ENCODE measurements at regions not wholly inside any gene's neighbourhood (a gene's known extent, or its start where the extent isn't known, plus 50 kb on each side); places are given as distances from the start of the nearest gene placed in this dataset.

DNA sequence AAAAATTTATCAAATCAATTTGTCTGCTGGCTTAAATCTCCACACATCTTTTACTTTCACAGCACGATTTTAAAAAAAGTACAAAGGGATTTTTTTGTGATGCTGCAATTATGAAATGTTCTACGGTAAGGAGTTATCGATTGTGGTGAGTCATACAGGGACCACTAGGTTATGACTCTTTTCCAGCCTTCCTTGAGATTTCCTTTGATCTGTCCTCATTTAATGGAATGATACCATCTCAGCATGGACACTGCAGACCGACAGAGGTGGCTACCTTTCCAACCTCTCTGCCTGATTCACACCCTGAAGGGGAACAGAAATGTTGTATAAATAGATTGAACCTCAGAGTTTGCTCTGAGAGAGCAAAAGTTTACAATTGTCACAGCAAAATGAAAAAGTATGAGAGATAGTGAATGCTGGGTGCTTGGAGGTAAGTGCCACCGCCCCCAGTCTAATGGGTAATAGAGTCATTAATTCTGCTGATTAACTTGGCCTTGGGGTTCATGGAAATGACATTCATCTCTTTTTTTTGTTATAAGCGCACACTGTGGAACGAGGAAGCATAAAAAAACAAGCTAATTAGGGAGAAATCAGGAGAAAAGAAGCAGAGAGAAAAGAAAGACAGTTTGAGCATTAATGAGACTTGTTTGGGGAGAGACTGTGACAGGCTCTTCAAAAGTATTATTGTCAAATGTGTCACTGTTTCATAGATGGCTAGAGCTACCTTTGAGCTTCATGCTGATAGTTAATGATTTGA lies 306.0 kb downstream of the RNF144B start:
- no peak for DNase-seq
- Histone ChIP-seq H3K27me3 (no peaks in the 10 kb centered on the region), H3K9me3 (no peaks in the 10 kb centered on the region), H3K4me3 (no peak overlapping the region), H3K27ac (no peak overlapping the region), H3K36me3 (no peaks in the 10 kb centered on the region), H3K4me1 (no peaks in the 10 kb centered on the region)
- intact Hi-C loops (cut with DNase I) = no loop called here
- no peak for ATAC-seq
- TF ChIP-seq, protein P1, sequence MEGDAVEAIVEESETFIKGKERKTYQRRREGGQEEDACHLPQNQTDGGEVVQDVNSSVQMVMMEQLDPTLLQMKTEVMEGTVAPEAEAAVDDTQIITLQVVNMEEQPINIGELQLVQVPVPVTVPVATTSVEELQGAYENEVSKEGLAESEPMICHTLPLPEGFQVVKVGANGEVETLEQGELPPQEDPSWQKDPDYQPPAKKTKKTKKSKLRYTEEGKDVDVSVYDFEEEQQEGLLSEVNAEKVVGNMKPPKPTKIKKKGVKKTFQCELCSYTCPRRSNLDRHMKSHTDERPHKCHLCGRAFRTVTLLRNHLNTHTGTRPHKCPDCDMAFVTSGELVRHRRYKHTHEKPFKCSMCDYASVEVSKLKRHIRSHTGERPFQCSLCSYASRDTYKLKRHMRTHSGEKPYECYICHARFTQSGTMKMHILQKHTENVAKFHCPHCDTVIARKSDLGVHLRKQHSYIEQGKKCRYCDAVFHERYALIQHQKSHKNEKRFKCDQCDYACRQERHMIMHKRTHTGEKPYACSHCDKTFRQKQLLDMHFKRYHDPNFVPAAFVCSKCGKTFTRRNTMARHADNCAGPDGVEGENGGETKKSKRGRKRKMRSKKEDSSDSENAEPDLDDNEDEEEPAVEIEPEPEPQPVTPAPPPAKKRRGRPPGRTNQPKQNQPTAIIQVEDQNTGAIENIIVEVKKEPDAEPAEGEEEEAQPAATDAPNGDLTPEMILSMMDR (IDR thresholded peaks at IDR 0.05) = no peak

DNA sequence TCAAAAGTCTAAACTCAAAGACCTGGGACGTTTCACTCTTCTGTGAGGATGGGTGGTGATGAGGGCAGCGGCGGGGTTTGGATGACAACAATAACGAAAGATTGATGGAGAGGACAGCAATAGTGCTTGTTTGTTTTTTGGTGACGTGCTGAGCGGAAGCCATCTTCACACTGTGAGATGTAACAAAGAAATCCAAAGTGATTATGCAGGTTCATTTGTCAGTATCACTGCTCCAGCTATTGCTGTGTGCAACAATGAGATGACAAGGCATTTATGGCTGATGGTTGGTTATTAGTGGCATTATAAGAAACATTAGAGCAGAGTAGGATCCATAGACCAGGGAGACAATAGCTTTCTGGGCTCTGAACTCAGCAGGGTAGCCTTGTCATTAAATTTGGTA lies 306.7 kb downstream of the RNF144B start:
- H3K27ac ChIP-seq = no peak overlapping the region
- TF ChIP-seq, protein P1 (IDR thresholded peaks at IDR 0.05) = no peak
- intact Hi-C loops (cut with DNase I) = no loop called here
- no peak for ATAC-seq
- DNase-seq = no peak
- no peaks in the 10 kb centered on the region for H3K9me3 ChIP-seq
- H3K4me3 ChIP-seq = no peak overlapping the region
- no peaks in the 10 kb centered on the region for H3K27me3 ChIP-seq
- H3K36me3 ChIP-seq = no peaks in the 10 kb centered on the region
- H3K4me1 ChIP-seq = no peaks in the 10 kb centered on the region

DNA sequence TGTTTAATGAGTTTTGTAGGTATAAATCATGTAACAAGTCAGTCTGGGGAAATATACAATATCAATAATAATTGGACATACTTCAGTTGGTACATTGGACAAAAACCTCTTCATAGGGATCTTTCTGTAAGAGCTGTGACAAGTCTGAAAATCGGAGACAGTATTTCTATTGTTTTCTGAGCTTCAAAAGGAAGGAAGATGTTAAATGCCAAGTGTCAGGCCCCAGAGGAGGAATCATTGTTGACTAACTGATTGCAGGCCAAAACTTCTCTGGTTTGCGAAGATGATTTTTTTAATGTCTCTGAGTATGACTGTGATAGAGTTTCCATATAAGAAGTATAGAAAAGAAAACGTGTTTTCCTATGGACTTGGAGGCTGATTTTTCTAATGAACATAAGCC lies 316.4 kb downstream of the RNF144B start:
- DNase-seq (no peak), ATAC-seq (no peak)
- no peak overlapping the region for H3K27ac ChIP-seq
- H3K27me3 ChIP-seq = no peaks in the 10 kb centered on the region
- no peaks in the 10 kb centered on the region for H3K36me3 ChIP-seq
- no peaks in the 10 kb centered on the region for H3K9me3 ChIP-seq
- intact Hi-C loops (cut with DNase I) = no loop called here
- H3K4me1 ChIP-seq = no peaks in the 10 kb centered on the region
- TF ChIP-seq, protein P1 (IDR thresholded peaks at IDR 0.05) = no peak
- H3K4me3 ChIP-seq = no peak overlapping the region

DNA sequence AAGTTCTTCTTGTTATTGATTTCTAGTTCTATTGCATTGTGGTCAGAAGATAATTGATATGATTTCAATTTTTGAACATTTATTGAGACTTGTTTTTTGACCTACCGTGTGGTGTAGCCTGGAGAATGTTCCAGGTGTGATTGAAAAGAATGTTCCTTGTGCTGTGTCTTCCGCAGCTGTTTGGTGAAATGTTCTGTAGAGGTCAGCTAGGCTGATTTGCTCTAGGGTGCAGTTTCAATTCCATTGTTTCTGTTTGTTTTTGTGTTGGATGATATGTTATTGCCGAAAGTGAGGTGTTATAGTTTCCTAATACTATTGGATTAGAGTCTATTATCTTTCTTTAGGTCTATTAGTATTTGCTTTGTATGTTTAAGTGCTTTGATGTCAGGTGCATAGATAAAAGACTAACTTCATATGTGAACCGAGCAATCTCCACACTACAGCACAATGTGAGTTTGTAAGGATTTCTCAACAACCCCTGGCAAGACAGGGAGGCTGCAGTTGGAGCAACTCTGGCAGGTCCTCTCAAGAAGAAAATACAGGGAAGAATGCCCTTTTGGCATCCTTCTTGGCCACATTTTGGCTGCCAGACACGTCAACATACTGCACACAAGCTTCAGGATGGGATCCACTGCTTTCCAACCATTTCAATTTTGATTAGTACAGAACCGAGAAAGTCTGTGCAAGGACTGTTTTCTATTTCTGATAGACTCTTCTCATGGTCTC lies 320.7 kb downstream of the RNF144B start:
- ATAC-seq = no peak
- no peak for DNase-seq

DNA sequence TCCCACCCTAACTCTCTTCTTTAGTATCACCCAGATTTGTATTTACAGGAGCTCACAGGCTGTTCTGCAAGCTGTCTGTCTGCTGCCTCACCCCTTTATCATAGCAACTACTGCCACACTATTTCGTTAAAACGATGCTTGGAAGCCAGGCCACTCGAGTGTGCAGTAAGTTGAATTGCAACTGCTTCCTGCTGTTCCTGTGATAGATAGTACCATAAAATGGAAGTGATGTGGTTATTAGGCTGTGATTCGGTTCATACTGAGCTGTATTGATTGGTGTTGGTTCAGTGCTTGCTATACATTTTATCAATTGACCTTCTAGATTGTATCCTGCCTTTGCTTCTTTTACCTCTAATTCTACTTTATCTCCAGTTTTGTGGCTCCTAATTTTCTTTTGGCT lies 325.4 kb downstream of the RNF144B start:
- Histone ChIP-seq H3K9me3 (no peaks in the 10 kb centered on the region), H3K27ac (no peak overlapping the region), H3K4me3 (no peak overlapping the region), H3K4me1 (no peaks in the 10 kb centered on the region), H3K36me3 (no peaks in the 10 kb centered on the region), H3K27me3 (no peaks in the 10 kb centered on the region)
- ATAC-seq = no peak
- no peak for DNase-seq
- TF ChIP-seq, protein P1 (IDR thresholded peaks at IDR 0.05) = no peak
- intact Hi-C loops (cut with DNase I) = no loop called here

More for the DNA sequence above, 320.7 kb downstream of the RNF144B start:
- intact Hi-C loops (cut with DNase I) = no loop called here
- Histone ChIP-seq H3K4me3 (no peak overlapping the region), H3K4me1 (no peaks in the 10 kb centered on the region), H3K9me3 (no peaks in the 10 kb centered on the region), H3K36me3 (no peaks in the 10 kb centered on the region), H3K27me3 (no peaks in the 10 kb centered on the region), H3K27ac (no peak overlapping the region)
- TF ChIP-seq, protein P1 (IDR thresholded peaks at IDR 0.05) = no peak
